ENCODE measurements at regions not wholly inside any gene's neighbourhood (a gene's known extent, or its start where the extent isn't known, plus 50 kb on each side); places are given as distances from the start of the nearest gene placed in this dataset.

GRCh38 chr6:151683381-151683780, 124.1 kb upstream of the ESR1 start:
- TF ChIP-seq CTCF (conservative IDR thresholded peaks at IDR 0.05; ENCODE audit: low read length): no peak
- TF ChIP-seq EZH2phosphoT487 (IDR thresholded peaks at IDR 0.05; ENCODE audit: borderline replicate concordance): no peak

Data from Loucy (cell line).